HG03565 (cell line): ENCODE measurements at regions not wholly inside any gene's neighbourhood (a gene's known extent, or its start where the extent isn't known, plus 50 kb on each side); places are given as distances from the start of the nearest gene placed in this dataset.

Source experiments
- ATAC-seq: cut with Tn5 transposase; IDR thresholded peaks from one replicate; pipeline ENCODE4 v1.9.1; 2021; ENCODE audit warnings: mild to moderate bottlenecking, moderate library complexity; ENCODE audit not compliant: unreplicated experiment

- ATAC-seq: no peak
Observed at GRCh38 chr11:45597097-45597496, 68.3 kb downstream of the CHST1 start.

DNA sequence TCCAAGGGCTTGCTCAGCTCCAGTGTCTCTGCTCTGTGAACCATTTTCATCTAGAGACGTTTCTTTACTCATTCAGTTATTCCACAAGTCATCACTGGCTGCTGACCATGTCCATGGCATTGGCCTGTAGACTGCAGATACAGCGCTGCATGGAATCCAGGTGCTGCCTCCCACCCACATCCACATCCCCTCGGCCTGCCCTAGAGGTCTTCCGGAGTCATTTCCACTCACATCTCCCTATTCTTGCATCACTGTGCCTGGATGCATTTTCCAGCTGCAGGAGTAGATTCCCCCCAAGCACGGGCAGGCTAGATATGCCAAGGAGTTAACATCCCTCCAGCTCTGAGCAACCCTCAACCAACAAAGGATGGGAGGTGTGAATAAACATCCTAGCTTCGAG, 68.9 kb downstream of the CHST1 start:
- ATAC-seq: no peak

DNA sequence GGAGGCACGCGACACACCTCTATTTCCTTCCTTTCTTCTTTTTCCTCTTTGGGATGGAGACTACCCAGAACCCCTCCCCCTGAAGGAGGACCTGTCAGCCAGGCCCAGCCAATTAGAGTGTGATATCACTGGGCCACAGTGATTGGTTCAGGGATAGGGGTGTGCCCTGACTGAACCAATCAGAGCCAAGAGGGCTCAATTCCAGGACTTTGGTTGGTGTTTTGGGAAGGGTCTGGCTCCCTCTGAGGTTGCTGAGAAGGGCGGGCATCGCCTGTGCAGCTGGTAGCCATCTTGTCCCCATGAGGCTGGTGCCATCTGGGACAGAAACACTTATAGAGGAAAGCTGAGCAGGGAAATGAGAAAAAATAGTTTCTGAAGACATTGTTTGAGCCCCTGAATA, 71.4 kb downstream of the CHST1 start:
- no peak for ATAC-seq

DNA sequence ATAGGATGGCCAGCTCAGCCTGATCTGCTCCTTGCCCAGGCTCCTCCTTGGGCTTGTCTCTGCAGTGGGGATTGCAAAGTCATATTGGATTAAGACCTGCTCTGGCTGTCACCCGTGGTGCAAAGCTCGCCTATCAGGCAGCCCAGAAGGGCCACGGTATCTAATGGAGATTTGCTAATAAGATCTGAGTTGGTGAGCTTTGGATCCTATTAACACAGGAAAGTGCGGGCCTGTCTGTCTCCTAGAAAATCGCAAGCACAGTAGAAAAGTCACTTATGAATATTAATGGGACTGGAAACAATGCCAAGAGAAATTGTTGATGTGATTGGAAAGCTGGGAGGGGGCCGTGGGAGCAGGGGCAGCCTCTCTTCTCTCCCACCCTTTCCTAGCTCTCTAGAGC, 72.8 kb downstream of the CHST1 start:
- ATAC-seq: no peak

DNA sequence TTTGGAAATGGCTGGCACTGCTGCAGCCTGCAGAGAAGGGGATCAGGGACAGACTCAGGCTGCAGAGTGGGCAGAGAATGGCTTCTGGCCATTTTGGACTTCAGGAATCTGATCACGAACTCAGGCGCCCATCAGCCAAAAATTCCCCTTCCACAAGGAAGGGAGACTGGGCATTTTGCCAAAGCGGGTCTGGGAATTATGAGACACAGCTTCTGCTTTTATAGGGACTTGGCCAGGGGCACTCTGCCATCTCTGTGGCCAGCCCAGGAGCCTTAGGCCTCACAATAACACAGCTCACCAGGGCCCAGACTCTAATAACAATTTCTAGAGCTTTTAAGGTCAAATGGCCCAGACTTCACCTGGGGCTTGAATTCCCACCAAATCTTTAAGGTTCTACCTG, 74.7 kb downstream of the CHST1 start:
- ATAC-seq: no peak

GRCh38 chr11:45585205-45585604, 80.2 kb downstream of the CHST1 start:
- ATAC-seq: no peak

DNA sequence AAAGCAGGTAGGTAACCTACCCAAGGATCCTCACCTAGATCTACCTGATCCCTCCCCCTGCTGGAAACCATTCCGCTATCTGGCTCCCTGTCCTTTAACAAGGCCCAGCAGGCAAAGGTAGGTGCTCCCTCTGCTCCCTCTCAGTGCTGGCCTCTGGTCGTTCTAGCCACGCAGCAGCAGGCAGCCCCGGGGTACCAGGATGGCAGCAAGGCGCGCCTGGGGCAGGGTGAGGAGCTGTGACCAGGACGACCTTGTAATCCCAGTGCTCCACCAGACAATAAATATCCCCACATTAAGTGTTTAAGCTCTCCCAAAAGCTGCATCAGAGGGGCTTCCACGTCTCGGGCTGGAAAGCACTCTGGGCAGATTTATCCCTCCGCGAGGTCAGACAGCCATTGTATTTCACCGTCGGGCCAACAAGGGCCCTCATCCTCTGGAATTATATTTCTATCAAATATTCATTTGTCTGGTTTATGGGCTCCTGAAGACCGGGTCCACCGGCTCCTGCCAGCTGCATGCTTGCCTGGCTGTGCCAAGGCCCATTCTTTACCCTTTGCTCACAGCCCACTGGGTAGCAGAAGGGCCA, 81.3 kb downstream of the CHST1 start:
- no peak for ATAC-seq

GRCh38 chr11:45580399-45580798, 85.0 kb downstream of the CHST1 start:
- ATAC-seq: no peak

GRCh38 chr11:45578316-45578715, 87.1 kb downstream of the CHST1 start:
- ATAC-seq: no peak

GRCh38 chr11:45577752-45578151, 87.7 kb downstream of the CHST1 start:
- no peak for ATAC-seq

DNA sequence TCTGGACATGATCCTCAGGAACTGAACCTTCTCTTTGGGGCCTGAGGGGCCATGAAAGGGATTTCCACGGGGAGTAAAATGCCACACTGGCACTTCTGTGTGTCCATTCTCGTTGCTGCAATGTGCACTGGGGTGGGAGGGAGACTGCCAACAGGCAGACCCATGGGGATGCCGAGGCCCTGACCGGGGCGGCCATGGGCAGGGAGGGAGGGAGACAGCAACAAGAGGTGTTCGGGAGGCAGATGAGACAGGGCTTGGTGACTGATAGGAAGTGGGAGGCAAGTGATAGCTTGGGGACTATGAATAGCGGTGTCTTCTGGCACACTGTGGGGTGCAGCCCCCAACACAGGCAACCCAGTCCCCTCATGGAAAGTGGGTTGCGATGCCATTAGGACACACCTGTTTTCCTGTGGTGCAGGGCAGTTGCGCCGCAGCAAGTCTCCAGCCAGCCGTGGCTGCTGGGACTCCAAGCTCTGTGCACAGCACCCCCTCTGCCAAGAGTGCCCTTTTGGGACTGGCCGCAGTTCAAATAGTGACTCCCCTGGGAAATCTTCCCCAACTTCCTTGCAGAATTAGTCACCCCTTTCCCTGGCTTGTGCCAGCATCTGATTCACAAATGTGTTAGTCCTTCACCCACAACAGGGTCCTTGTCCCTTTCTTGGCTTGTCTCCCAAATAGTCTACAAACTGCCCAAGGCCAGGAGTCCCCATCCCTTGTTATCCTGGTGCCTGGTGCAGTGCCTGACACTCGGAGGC, 88.8 kb downstream of the CHST1 start:
- ATAC-seq: no peak

GRCh38 chr11:45573728-45574127, 91.7 kb downstream of the CHST1 start:
- ATAC-seq: no peak

- ATAC-seq: no peak
Observed at GRCh38 chr11:45572354-45573123, 92.9 kb downstream of the CHST1 start.

GRCh38 chr11:45569776-45570175, 95.6 kb downstream of the CHST1 start:
- ATAC-seq: no peak

DNA sequence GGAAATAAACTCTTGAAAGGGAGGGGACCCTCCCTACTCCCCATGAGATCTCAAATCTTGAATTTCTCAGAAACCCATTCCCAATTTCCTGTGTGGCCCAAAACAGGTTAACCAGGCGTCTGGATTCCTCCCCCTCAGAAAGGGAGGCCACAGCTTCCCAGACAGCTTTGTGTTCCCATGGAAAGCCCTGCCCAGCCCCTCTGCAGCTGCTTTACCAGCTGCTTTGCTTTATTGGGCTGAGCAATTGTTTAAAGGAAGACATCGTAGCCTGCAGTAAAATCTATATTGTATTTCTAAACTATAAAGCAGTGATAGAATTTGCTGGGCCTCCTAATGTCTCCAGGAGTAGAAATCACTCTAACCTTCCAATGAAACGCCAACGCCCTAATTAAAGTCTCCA, 97.4 kb downstream of the CHST1 start:
- ATAC-seq: no peak

- no peak for ATAC-seq
Observed at GRCh38 chr11:45565446-45565988, 99.9 kb downstream of the CHST1 start.

DNA sequence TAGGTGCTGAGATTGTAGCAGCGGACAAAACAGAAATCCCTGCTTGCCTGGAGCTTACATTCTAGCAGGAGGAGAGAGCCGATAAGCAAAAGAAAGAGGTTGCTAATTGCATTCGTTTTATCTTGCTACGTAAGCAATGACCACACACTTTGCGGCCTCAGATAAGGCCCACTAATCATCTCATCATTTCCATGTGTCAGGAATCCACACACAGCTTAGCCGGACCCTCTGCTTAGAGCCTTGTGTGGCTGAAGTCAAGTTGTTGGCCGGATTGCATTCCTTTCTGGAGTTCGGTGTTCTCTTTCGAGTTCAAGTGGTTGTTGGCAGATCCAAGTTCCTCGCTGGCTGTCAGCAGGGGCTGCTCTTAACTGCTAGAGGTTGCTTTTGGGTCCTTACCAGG, 101.6 kb downstream of the CHST1 start:
- no peak for ATAC-seq

DNA sequence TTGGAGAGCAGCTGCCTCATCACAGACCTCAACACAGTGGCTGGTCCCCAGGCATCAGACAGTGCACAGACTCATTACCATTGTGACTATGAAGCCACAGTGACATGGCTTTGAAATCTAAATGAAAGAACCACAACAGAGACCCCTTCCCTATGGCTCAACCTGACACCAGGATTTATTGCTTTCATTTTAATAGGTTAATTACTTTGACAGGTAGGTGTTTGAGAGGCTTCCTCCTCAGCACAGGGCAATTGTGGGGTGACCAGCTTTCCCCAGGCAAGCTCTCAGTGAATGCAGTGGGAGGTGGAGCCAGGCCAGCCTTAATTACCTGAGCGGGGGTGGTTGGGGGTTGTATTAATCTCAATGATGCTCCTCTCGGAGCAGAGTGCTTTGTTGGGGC, 102.3 kb downstream of the CHST1 start:
- no peak for ATAC-seq

- no peak for ATAC-seq
Observed at GRCh38 chr11:45560913-45561281, 104.5 kb downstream of the CHST1 start.

- no peak for ATAC-seq
Observed at GRCh38 chr11:45560155-45560912, 105.1 kb downstream of the CHST1 start.
